ENCODE measurements at regions not wholly inside any gene's neighbourhood (a gene's known extent, or its start where the extent isn't known, plus 50 kb on each side); places are given as distances from the start of the nearest gene placed in this dataset.

DNA sequence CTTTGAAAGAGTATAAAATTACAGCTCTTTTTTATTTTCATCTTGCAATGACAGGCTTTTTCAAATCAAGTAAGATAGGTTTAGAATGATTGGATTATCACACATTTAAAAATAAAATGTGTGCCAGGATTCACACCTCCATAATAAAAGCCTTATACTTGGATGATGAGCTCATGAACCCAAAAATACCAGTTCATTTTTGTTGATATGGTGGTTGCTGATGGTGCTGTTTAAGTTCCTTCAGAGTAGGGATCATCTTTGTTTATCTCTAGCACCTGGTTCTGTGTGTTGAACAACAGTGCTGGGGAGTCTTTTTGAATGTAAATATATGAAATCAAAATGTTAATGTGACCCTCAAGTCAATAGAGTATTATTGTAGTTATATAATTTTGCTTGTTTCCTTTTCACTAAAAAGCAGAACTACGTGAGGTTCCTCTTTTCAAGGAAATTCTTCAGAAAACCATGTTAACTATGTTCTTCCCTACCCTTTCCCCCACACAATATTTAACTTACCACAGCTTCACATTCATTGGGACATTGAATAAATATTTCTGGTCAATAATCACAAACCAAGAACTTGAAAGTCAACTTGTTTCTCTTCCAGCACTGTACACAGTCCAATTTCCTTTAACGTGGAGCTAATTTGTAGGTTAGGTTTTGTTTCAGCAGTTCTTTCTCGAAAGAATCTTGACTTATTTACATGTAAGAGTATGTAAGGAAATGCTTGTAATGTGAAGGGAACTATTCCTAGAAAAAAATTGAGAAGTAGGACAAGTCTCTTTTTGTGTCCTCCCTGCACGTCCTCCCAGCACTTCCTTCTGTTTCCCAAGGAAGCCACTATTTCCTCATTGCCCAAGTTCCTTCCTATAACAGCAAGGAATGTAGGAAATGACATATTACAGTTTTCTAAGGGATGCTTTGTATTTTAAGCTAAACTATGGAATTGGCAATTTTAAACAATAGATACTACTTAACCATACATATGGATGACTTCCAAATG lies 945.9 kb upstream of the CITED2 start:
- DNase-seq (ENCODE audit: low spot score), result peak; percentile 51

DNA sequence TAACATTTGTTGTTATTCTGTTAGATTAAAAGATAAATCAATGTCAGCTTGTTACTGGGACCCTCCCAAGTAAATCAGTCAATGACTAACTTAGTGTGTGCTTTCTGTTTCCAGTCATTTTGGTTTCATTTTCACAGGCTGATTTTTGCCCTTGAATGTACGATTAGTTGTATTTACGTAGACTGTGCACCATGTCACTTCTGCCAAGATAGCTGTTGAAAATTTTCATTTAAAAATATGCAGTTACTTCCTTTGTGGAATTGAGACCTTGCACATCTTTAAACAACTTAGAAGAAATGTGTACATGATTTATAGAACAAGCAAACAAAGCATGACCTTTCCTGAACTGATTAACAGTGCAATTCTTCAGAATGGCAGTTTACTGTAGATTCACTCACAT lies 944.8 kb upstream of the CITED2 start:
- peak; percentile 7 for DNase-seq (ENCODE audit: low spot score)

DNA sequence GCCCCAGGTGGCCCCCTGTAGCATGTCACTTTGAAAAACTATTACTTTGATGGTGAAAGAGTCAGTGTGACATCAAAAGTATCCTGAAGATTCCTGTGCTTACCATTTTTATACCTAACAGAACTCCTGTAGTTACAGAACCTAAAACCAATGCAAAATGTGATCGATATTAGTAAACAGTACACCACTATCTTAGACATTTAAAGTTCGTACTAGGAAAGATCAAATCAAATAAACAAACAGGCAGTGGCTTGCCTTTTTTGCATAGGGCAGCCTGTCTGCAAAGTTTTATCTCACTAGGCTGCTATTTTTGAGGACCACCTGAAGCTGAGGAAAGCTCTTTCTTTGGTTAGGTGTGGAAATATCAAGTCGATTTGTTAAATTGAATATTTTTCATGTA lies 944.0 kb upstream of the CITED2 start:
- no peak for DNase-seq (ENCODE audit: low spot score)

DNA sequence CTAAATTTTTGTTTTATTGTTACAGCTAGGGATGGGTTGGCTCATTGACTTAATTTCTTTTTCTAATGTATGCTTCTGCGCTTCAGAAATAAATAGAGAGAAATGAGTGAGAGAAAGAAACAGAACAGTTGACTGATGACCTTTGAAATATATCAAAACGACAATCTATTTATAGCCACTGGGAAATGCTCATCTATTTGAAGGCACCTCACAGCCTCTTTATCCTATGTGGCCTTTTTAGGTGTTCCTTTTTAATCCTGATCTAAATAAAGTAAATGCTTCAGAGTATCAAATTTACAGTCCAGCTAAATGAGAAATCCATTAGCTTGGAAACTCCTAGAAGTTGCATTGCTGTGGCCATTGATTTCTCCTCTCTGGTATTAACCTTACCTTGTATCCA lies 943.5 kb upstream of the CITED2 start:
- no peak for DNase-seq (ENCODE audit: low spot score)

DNA sequence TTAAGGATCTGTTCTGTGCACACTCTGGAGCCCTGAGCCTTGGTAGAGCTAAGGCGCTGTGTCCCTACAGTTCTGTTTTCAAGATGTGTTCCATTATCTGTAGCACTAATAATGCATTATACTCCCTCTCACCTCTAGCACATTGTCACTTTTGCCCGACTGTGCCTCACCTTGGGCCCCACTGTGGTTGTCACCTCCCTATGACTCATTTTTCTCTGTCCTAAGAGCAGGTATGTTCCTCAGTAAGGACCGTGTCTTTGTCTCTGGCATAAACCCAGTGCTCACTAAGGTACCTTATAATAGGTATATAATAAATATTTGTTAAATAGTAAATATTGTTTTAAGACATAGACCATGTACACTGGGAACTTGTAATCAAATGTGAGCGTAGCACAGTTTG lies 942.5 kb upstream of the CITED2 start:
- no peak for DNase-seq (ENCODE audit: low spot score)

DNA sequence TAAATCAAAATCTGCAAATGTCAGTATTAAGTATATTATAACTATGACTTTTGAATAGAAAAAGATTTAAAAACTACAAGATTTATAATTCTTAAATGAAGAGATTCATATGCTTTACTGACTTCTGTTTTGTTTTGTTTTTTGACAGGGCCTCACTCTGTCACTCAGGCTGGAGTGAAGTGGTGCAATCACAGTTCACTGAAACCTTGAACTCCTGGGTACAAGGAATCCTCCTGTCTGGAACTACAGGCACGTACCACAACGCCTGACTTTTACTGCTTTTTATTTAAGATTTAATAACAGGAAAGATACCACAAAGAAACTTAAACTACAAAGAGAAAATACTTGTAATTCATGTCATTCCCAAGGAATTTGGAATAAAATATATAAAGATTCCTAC lies 940.2 kb upstream of the CITED2 start:
- no peak for DNase-seq (ENCODE audit: low spot score)

DNA sequence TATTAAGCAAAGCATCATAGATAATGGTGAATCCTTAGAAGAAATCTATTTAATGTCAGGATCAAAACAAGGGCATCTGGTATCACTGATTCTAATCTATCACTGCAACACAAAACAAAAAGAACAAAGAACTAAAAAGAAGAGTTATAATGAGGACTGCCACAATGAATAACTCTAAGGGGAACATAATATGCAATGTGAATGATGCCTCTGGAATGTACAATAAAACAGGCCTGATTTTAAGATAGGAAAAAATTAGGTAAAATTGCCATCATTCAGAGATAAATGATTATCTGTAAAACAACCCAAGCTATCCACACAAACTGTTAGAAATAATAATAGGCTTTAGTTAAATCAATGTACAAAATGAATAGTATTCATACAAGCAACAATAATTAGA lies 936.7 kb upstream of the CITED2 start:
- DNase-seq (ENCODE audit: low spot score), result no peak

DNA sequence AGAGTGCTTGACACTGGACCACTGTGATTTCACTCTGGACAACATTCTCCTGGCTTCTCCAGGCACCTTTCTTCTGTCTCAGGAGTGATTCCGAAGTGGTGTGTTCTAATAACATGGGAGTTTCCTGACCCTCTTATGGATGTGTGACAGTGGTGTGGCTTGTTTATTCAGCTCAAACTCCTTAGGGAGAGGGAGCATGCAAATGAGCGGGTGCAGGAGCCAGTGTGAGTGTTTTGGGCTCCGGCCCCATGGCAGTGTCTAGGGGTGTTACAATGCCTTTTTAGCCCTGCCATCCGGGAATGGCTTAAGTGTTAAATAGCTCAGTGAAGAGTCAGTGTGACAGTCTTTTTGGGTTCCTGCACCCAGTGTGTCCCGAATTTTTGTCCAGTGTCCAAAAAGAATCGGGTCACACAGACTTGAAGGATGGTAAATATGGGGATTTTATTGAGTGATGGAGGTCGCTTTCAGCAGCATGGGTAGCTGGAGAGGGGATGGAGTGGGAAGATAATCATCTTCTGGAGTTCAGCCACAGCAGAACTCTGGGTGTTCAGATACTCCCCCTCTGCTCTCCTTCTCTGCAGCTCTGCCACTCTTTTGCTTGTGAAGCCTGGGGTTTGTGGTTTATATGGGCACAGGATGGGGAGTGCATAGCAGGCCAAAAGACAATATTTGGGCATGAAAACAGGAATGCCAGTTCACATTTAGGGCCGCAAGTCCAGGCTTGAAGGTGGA lies 928.9 kb upstream of the CITED2 start:
- DNase-seq (ENCODE audit: low spot score), result no peak

DNA sequence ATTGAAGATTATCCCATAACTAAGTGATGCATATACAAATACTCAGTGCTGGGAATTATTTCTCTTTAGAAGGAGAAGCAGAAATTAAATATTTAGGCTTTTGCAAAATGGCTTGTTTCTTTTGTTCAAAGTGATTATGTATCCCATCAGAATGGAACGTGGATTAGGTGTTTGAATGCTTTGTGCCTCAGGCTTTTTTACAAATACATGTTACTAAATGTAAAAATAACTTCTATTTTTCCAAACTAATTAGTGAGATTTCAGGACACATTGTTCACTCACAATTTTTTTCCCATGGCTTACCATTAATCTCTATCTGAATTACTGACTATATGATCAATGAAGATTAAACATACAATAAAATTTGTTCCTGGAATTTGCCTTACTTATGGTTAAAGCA lies 925.9 kb upstream of the CITED2 start:
- no peak for DNase-seq (ENCODE audit: low spot score)

DNA sequence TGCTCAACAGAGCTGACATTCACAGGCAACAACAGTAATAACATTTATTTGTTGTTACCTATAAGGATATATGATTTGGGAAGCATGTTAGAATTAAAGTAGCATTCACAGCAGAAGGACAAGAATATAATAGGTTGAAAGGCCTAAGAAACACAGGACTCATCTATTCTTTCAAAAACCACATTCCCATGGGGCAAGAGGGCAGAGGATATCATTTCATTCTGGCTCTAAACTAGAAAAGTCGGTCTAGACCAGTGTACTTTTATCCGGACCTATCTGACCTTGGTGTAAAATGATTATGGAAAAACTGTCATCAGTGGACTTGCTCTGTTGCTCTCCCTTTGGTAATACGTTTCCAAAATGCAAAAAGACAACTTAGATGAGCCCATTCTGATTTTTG lies 914.7 kb upstream of the CITED2 start:
- DNase-seq (ENCODE audit: low spot score), result no peak

DNA sequence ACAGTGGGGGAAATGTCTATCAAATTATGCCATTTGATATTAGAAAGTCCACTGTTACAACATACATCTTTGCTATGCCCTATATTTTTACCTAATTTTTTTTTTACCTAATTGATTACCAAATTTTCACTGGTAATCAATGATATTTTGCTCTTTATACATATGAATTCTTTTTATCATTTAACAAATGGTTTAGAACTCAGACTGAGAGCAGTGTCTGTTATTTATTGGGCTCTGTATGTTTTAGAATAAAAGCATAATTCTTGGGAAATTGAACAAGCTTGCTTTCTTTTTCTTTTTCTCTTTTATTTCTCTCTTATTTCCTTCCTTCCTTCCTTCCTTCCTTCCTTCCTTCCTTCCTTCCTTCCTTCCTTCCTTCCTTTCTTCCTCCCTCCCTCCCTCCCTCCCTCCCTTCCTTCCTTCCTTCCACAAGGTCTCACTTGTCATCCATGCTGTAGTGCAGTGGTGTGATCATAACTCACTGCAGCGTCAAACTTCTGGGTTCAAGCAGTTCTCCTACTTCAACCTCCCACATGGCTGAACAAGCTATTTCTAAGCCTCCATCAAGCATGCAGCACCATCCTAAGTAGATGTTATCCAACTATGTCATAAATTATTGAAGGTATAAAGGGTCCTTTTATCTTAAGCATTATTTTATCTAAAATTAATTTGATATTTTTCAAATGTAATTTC lies 911.7 kb upstream of the CITED2 start:
- DNase-seq (ENCODE audit: low spot score), result no peak

DNA sequence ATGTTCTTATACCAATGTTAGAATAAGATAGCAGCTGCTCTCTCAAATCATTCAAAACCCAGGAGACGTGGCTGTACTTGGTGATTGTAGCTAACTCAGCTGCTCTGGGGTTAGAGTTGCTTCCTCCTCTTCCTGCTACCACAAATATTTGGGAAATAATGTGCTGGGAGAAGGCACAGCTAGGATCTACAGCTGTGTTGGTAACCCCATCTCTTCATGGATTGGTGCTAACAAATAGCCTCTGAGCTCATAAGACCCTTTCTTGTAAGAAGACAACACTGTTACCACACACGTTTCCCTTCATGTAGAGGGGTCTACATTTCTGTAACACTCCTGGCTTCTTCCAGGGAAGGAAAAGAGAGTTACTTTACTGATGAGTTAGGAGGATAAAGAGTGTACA lies 911.0 kb upstream of the CITED2 start:
- no peak for DNase-seq (ENCODE audit: low spot score)

DNA sequence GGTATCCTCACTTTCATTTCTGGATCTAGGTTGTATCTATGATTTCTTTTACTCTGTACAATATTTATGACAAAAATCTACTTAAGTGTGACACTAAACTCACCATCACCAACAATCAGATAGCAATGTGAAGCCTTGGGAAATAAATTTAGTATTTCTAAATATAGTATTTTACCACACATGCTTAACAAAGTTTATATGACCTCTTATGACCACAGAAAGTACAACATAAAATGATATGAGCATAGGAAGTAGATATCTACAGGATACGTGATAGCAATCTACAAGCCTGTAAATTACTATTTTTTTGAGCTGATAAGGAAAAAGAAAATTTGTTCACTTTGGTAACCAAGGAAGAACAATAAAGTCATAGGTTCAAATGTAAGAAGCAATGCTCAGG lies 910.4 kb upstream of the CITED2 start:
- DNase-seq (ENCODE audit: low spot score), result no peak

DNA sequence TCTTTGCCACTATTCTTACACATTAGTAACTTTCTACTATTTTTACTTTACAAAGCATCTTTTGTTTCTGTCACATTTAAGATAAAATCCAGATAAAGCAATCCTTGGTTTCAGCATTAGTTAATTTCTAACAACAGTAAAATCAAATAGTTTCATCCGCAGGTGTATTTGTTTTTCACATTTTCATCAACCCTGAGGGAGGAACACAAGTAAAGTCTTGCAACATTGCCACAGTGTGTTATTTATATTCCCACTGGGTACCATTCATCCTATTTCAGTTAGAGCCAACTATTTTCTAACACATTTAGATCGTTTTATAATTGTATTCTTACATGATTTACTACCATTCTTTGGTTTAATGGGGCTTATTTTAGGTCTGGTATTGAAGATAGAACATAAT lies 908.7 kb upstream of the CITED2 start:
- DNase-seq (ENCODE audit: low spot score), result no peak

DNA sequence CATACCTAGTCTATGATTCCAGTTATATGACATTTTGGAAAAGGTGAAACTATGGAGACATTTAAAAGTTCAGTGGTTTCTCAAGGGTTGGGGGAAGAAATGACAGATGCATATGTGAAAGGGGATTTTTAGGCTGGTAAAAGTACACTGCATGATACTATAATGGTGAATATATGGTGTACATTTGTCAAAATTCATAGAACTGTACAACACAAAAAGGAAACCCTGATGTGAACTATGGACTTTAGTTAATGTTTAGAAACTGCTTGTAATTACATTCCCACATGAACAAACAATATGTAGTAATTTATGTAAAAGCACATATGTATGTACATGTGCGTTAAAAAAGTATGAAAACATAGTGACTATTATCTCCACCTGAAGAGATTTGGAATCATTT lies 907.3 kb upstream of the CITED2 start:
- DNase-seq (ENCODE audit: low spot score), result no peak

DNA sequence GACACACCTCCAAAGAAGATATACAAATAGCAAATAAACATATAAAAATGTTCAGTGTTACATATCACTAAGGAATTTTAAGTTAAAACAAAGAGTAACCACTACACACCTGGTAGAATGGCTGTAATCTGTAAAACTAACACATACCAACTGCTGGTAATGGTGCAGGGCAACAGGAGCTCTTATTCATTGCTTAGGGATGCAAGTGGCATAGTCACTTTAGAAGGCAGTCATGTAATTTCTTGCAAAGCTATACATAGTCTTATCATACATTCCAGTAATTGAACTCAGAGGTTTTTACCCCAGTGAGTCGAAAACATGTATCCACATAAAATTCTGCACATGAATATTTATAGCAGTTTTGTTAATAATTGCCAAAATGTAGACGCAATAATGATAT lies 906.8 kb upstream of the CITED2 start:
- no peak for DNase-seq (ENCODE audit: low spot score)

DNA sequence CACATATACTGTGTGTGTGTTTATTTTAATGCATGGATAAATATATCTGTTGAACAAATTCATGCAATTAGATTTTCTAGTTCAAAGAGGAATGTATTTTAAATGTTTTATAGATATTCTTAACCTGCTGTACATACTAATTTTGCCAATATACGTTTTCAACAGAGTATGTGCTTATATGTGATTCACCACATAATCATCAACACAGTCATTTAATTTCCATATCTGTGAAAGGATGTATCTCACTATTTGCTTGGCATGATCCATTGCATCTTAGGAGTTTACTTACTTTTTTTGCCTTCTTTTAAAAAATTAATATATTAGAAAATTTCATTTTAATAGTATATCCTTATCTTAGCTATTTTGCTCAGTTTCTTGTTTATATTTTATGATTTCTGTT lies 902.3 kb upstream of the CITED2 start:
- no peak for DNase-seq (ENCODE audit: low spot score)

DNA sequence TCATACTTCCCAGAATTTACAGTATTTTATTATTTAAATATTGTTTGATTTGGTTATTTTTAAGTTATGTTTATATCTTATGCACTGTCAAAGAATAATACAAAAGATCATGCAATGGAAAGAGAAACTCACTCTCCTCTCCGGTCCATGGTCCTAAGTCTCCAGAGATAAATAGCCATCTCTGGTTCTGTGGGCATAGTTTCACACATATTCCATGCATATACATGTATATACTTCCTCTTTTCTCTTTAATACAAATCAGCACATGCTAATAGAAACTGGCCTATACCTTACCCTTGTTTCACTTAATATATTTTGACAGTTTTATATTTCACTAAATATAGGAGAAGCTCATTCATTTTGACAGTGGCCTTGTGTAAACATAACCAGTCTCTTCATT lies 901.7 kb upstream of the CITED2 start:
- no peak for DNase-seq (ENCODE audit: low spot score)

DNA sequence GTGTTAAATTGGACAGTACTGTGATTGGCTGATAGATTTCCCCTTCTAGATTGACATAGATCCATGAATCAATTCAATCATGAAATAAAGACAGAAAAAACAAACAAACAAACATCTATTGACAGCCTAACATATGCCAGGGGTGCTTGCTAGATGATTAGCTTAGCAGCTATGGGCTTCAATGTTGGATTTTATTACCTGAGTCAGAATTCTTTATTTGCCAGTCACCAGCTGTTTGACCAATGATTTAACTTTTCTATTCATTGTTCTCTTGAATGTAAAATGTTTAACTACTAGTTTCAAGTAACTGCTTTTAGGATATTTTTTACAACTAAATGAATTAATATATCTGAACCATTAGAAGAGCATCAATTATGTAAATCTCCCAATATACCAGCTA lies 901.3 kb upstream of the CITED2 start:
- DNase-seq (ENCODE audit: low spot score), result no peak

DNA sequence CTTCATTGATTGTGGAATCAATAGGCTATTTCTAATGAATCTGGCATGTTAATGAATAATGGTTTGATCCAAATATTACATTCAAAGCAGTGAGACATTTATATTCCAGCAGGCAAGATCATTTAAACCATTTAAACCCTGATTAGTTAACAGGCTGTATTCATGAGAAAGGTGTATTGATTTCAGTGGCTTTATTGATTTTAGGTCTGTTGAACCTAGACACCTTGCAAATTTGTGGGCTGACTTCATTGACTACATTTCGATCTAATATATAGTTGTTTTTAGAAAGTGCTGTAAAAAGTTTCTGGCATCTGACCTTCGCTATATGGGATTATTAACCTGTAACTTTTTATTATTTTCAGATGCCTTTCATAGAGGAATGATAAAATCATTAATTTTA lies 900.1 kb upstream of the CITED2 start:
- no peak for DNase-seq (ENCODE audit: low spot score)

DNA sequence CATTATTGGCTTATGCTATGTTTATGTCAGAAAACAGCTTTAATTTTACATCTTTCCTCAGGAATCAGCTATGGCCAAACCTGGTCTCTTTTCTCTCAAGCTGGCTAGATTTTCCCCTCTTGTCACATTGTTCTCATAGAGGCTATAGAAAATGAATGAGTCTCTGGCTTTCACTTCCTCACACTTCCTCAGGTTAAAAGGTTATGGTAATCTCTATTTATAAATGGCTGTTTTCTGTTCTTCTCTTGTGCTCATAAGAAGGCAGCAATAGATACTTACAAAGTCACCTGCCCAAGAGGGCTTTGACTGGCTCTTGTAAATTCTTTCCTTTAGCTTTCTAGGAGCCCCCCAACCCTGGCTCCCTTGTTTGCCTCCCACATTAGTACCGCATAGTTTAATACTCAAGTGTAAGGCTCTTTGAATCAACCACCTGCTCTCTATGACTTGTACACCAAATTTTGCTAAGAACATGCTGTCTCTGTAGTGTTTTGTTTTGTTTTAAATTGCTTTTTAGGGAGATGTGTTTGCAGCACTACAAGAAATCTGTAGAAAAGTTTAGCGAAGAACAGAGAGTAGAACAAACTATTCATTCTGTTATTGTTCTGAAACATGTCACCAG lies 897.4 kb upstream of the CITED2 start:
- no peak for DNase-seq (ENCODE audit: low spot score)

DNA sequence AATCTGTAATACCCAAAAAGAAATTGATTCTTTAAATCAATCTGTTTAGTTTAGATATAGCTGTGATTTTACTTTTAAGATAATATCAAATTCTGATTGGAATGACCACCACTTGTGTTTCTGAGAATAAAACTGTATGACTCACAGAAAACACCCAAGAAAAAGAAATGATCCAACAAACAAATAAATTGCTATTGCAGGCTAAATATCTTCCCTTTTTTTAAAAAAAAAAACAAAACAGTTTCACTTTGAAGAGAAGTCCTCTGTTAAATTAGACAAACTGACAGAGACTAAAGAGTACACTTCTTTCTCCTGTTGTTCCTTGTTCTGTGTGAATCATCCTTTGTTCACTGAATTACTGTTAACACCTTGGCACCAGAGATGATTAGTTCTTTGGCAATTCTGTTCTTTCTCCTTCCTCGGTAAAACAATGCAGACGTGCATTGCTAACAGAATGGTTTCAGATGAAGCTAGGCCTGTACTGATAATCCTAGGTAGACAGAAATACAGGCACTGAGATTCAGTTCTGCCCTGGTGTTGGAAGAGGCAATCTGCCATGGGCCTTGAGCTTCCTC lies 895.2 kb upstream of the CITED2 start:
- peak; percentile 4 for DNase-seq (ENCODE audit: low spot score)

Measured in kidney capillary endothelial cell (primary cell).